HEK293 (cell line): ENCODE measurements at regions not wholly inside any gene's neighbourhood (a gene's known extent, or its start where the extent isn't known, plus 50 kb on each side); places are given as distances from the start of the nearest gene placed in this dataset.

Source experiments
- CTCF ChIA-PET: fragments of 350-600 bp; formaldehyde crosslinking; extraction: SDS; loops from one replicate; lab custom pipeline; 2021; ENCODE audit warnings: antibody characterized with exemption; lab: Yijun Ruan, JAX
- POLR2A ChIA-PET: fragments of 300-600 bp; formaldehyde crosslinking; extraction: SDS; loops from one replicate; lab custom pipeline; 2020; ENCODE audit warnings: antibody characterized with exemption, inconsistent platforms; lab: Yijun Ruan, JAX
- H3K27ac ChIP-seq: fragments of 200-500 bp; sonication (Bioruptor generic); 2 replicates; pipeline ENCODE4 v1.5.1; 2014; ENCODE audit warnings: low read depth, low read length, control low read depth, inconsistent platforms; ENCODE audit errors: extremely low read depth
- H3K36me3 ChIP-seq, 2 experiments: fragments of 200-500 bp in 1 of 2; sonication (Bioruptor generic) in 1 of 2; 1 replicate in 1 of 2; 2 replicates in 1 of 2; pipeline ENCODE4 v1.5.1; 2014 to 2017; ENCODE audit warnings: inconsistent platforms in 2 of 2, low read length in 2 of 2; ENCODE audit not compliant: control insufficient read depth in 2 of 2, insufficient read depth in 1 of 2
- H3K4me1 ChIP-seq: fragments of 200-500 bp; sonication (Bioruptor generic); 2 replicates; pipeline ENCODE4 v1.5.1; 2014; ENCODE audit warnings: mild to moderate bottlenecking, low read length, inconsistent platforms; ENCODE audit not compliant: control insufficient read depth, insufficient read depth
- H3K4me3 ChIP-seq: 2 replicates; pipeline ENCODE4 v1.5.1; 2011; ENCODE audit warnings: low read depth, mild to moderate bottlenecking, control low read depth, low read length, moderate library complexity
- H3K9me3 ChIP-seq: fragments of 200-500 bp; sonication (Bioruptor generic); 2 replicates; pipeline ENCODE4 v1.5.1; 2014; ENCODE audit warnings: low read depth, low read length, inconsistent platforms; ENCODE audit not compliant: control insufficient read depth, insufficient read depth
- KLF1 ChIP-seq: fragments of 450-650 bp; formaldehyde crosslinking; IDR thresholded peaks from 2 replicates; pipeline ENCODE4 v1.5.1; 2016; ENCODE audit warnings: missing biosample characterization, missing genetic modification characterization
- KLF17 ChIP-seq: fragments of 450-650 bp; formaldehyde crosslinking; IDR thresholded peaks from 2 replicates; pipeline ENCODE4 v1.5.1; 2016; ENCODE audit warnings: missing biosample characterization, missing genetic modification characterization
- KLF9 ChIP-seq: fragments of 450-650 bp; formaldehyde crosslinking; IDR thresholded peaks from 2 replicates; pipeline ENCODE4 v1.5.1; 2016; ENCODE audit warnings: missing biosample characterization, missing genetic modification characterization, low read depth
- PRDM2 ChIP-seq: fragments of 450-650 bp; formaldehyde crosslinking; IDR thresholded peaks from 2 replicates; pipeline ENCODE4 v1.5.1; 2016; ENCODE audit warnings: missing biosample characterization, missing genetic modification characterization, borderline replicate concordance
- SCRT1 ChIP-seq: fragments of 450-650 bp; formaldehyde crosslinking; IDR thresholded peaks from 2 replicates; pipeline ENCODE4 v1.5.1; 2016; ENCODE audit warnings: missing biosample characterization, missing genetic modification characterization, borderline replicate concordance
- ZBTB17 ChIP-seq: fragments of 450-650 bp; formaldehyde crosslinking; IDR thresholded peaks from 2 replicates; pipeline ENCODE4 v1.5.1; 2016; ENCODE audit warnings: missing biosample characterization, missing genetic modification characterization
- ZNF133 ChIP-seq: fragments of 450-650 bp; formaldehyde crosslinking; IDR thresholded peaks from 2 replicates; pipeline ENCODE4 v1.5.1; 2016; ENCODE audit warnings: missing biosample characterization, missing genetic modification characterization
- ZNF2 ChIP-seq: fragments of 450-650 bp; formaldehyde crosslinking; IDR thresholded peaks from 2 replicates; pipeline ENCODE4 v1.5.1; 2016; ENCODE audit warnings: missing biosample characterization, missing genetic modification characterization
- ZNF292 ChIP-seq: fragments of 450-650 bp; formaldehyde crosslinking; IDR thresholded peaks from 2 replicates; pipeline ENCODE4 v1.5.1; 2016; ENCODE audit warnings: low read depth, missing biosample characterization, missing genetic modification characterization, borderline replicate concordance
- ZNF350 ChIP-seq: fragments of 450-650 bp; formaldehyde crosslinking; IDR thresholded peaks from 2 replicates; pipeline ENCODE4 v1.5.0; 2017; ENCODE audit warnings: missing biosample characterization, mild to moderate bottlenecking, missing genetic modification characterization
- ZNF354C ChIP-seq: fragments of 450-650 bp; formaldehyde crosslinking; IDR thresholded peaks from 2 replicates; pipeline ENCODE4 v1.5.1; 2016; ENCODE audit warnings: missing biosample characterization, missing genetic modification characterization, low read depth, borderline replicate concordance
- ZNF366 ChIP-seq: fragments of 450-650 bp; formaldehyde crosslinking; conservative IDR thresholded peaks from 2 replicates; pipeline ENCODE4 v1.5.1; 2016; ENCODE audit warnings: missing biosample characterization, missing genetic modification characterization
- ZNF433 ChIP-seq: fragments of 450-650 bp; formaldehyde crosslinking; IDR thresholded peaks from 2 replicates; pipeline ENCODE4 v1.5.1; 2016; ENCODE audit warnings: missing biosample characterization, missing genetic modification characterization, low read depth
- ZNF449 ChIP-seq: fragments of 450-650 bp; formaldehyde crosslinking; IDR thresholded peaks from 2 replicates; pipeline ENCODE4 v1.5.1; 2017; ENCODE audit warnings: missing biosample characterization, mild to moderate bottlenecking, missing genetic modification characterization, moderate library complexity
- ZNF521 ChIP-seq: fragments of 450-650 bp; formaldehyde crosslinking; IDR thresholded peaks from 2 replicates; pipeline ENCODE4 v1.5.1; 2017; ENCODE audit warnings: missing biosample characterization, mild to moderate bottlenecking, missing genetic modification characterization
- ZNF544 ChIP-seq: fragments of 450-650 bp; formaldehyde crosslinking; IDR thresholded peaks from 2 replicates; pipeline ENCODE4 v1.5.0; 2017; ENCODE audit warnings: missing biosample characterization, missing genetic modification characterization
- ZNF548 ChIP-seq: fragments of 450-650 bp; formaldehyde crosslinking; IDR thresholded peaks from 2 replicates; pipeline ENCODE4 v1.5.1; 2016; ENCODE audit warnings: missing biosample characterization, missing genetic modification characterization
- ZNF629 ChIP-seq: fragments of 450-650 bp; formaldehyde crosslinking; IDR thresholded peaks from 2 replicates; pipeline ENCODE4 v1.5.1; 2017; ENCODE audit warnings: missing biosample characterization, missing genetic modification characterization
- ZNF76 ChIP-seq: fragments of 450-650 bp; formaldehyde crosslinking; IDR thresholded peaks from 2 replicates; pipeline ENCODE4; 2016; ENCODE audit warnings: low read depth, missing biosample characterization, missing genetic modification characterization, borderline replicate concordance
- ZSCAN23 ChIP-seq: fragments of 450-650 bp; formaldehyde crosslinking; IDR thresholded peaks from 2 replicates; pipeline ENCODE4 v1.5.1; 2016; ENCODE audit warnings: missing biosample characterization, missing genetic modification characterization

GRCh38 chr6:134577998-134578397 lies 260.1 kb upstream of the SGK1 start:
- POLR2A ChIA-PET = no interaction called here
- Histone ChIP-seq H3K4me3 (no peak overlapping the region), H3K4me1 (no peaks in the 10 kb centered on the region), H3K27ac (no peak overlapping the region), H3K36me3 (no peaks in the 10 kb centered on the region), H3K9me3 (no peaks in the 10 kb centered on the region)
- CTCF ChIA-PET = interaction anchor here (0.6 to 0.9 kb wide), 4 partner anchors 10 to 128 kb away, joined by 3 to 4 read pairs (median 3); no protein-coding TSS in a partner anchor
- no peak for TF ChIP-seq ZNF521 (tag by site-specific recombination)
- no peak for TF ChIP-seq ZNF2 (tag by site-specific recombination)
- no peak for TF ChIP-seq KLF17
- TF ChIP-seq ZNF433 (tag by site-specific recombination) = no peak
- TF ChIP-seq PRDM2 = no peak
- 0 out of 2 replicates have a peak, but pooled peaks have one; percentile 15 for TF ChIP-seq ZNF350 (tag by site-specific recombination)
- TF ChIP-seq KLF1 = no peak
- TF ChIP-seq ZNF292 = no peak
- TF ChIP-seq ZNF449 (tag by site-specific recombination) = no peak
- TF ChIP-seq ZNF366 (tag by site-specific recombination) = no peak
- TF ChIP-seq ZNF629 (tag by site-specific recombination) = peak; percentile 62; the same call in 1 of the 2 replicates

- Histone ChIP-seq H3K4me3 (no peak overlapping the region), H3K4me1 (no peaks in the 10 kb centered on the region), H3K36me3 (no peaks in the 10 kb centered on the region), H3K27ac (no peak overlapping the region), H3K9me3 (no peaks in the 10 kb centered on the region)
- ChIA-PET POLR2A (no interaction called here), CTCF (no interaction called here)
- no peak for TF ChIP-seq KLF9 (tag by site-specific recombination)
- no peak for TF ChIP-seq ZNF544 (tag by site-specific recombination)
- no peak for TF ChIP-seq ZNF354C (tag by site-specific recombination)
- no peak for TF ChIP-seq ZNF76 (tag by site-specific recombination)
- no peak for TF ChIP-seq ZNF548 (tag by site-specific recombination)
- TF ChIP-seq ZNF133 (tag by site-specific recombination) = no peak
- TF ChIP-seq ZBTB17 (tag by site-specific recombination) = no peak
- TF ChIP-seq SCRT1 (tag by site-specific recombination) = no peak
- TF ChIP-seq ZSCAN23 = no peak
Measured at GRCh38 chr6:134575221-134575620, 257.3 kb upstream of the SGK1 start.
